WTC11 (cell line): ENCODE measurements at regions not wholly inside any gene's neighbourhood (a gene's known extent, or its start where the extent isn't known, plus 50 kb on each side); places are given as distances from the start of the nearest gene placed in this dataset.
"Not testable (repeated sequence)": the region's sequence is repeated elsewhere in the genome, so short reads cannot be mapped to it uniquely, and the experiment has no call there.

Experiments
- CREB1 ChIP-seq: sonication (generic); formaldehyde crosslinking; IDR thresholded peaks from 2 replicates; pipeline ENCODE4 v1.8.0; 2023; ENCODE audit warnings: mild to moderate bottlenecking, missing genetic modification reagents
- ELF4 ChIP-seq: sonication (generic); formaldehyde crosslinking; IDR thresholded peaks from 2 replicates; pipeline ENCODE4 v1.8.1; 2022; ENCODE audit warnings: low read depth, mild to moderate bottlenecking, moderate library complexity, missing genetic modification reagents
- ESRRA ChIP-seq: sonication (generic); formaldehyde crosslinking; IDR thresholded peaks from 2 replicates; pipeline ENCODE4 v1.8.1; 2022; ENCODE audit warnings: mild to moderate bottlenecking, missing genetic modification reagents, borderline replicate concordance
- NFYB ChIP-seq: sonication (generic); formaldehyde crosslinking; conservative IDR thresholded peaks from 2 replicates; pipeline ENCODE4 v1.8.0; 2022; ENCODE audit warnings: low read depth, missing genetic modification reagents
- ZBTB21 ChIP-seq: sonication (generic); formaldehyde crosslinking; IDR thresholded peaks from 2 replicates; pipeline ENCODE4 v1.8.1; 2023; ENCODE audit warnings: mild to moderate bottlenecking, missing genetic modification reagents, borderline replicate concordance
- TF ChIP-seq, protein P1 (sequence below): sonication (generic); formaldehyde crosslinking; conservative IDR thresholded peaks from 2 replicates; pipeline ENCODE4 v1.8.1; 2023; ENCODE audit warnings: mild to moderate bottlenecking, low read depth, missing genetic modification reagents, moderate library complexity
- TF ChIP-seq, protein P2 (sequence below): sonication (generic); formaldehyde crosslinking; IDR thresholded peaks from 2 replicates; pipeline ENCODE4 v1.8.1; 2022; ENCODE audit warnings: mild to moderate bottlenecking, moderate library complexity, missing genetic modification reagents
- TF ChIP-seq, protein P3 (sequence below): fragments of 200-600 bp; IDR thresholded peaks from 2 replicates; pipeline ENCODE4 v1.8.0; 2022; ENCODE audit warnings: antibody characterized with exemption

DNA sequence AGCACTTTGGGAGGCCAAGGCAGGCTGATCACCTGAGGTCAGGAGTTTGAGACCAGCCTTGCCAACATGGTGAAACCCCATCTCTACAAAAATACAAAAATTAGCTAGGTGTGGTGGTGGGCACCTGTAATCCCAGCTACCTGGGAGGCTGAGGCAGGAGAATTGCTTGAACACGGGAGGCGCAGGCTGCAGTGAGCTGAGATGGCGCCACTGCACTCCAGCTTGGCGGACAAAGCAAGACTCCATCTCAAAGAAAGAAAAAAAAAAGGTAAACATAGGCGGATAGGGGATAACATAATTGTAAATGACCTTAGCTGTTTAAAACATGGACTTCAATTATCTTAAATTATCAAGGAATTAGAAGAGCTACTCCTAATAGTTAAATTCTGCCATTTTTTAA, 189.3 kb upstream of the ZNF184 start:
- TF ChIP-seq ZBTB21, ESRRA, CREB1, NFYB, ELF4 (CRISPR knock-in tag): not testable (repeated sequence)
- TF ChIP-seq, protein P1, sequence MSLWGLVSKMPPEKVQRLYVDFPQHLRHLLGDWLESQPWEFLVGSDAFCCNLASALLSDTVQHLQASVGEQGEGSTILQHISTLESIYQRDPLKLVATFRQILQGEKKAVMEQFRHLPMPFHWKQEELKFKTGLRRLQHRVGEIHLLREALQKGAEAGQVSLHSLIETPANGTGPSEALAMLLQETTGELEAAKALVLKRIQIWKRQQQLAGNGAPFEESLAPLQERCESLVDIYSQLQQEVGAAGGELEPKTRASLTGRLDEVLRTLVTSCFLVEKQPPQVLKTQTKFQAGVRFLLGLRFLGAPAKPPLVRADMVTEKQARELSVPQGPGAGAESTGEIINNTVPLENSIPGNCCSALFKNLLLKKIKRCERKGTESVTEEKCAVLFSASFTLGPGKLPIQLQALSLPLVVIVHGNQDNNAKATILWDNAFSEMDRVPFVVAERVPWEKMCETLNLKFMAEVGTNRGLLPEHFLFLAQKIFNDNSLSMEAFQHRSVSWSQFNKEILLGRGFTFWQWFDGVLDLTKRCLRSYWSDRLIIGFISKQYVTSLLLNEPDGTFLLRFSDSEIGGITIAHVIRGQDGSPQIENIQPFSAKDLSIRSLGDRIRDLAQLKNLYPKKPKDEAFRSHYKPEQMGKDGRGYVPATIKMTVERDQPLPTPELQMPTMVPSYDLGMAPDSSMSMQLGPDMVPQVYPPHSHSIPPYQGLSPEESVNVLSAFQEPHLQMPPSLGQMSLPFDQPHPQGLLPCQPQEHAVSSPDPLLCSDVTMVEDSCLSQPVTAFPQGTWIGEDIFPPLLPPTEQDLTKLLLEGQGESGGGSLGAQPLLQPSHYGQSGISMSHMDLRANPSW, result not testable (repeated sequence)
- TF ChIP-seq, protein P2, sequence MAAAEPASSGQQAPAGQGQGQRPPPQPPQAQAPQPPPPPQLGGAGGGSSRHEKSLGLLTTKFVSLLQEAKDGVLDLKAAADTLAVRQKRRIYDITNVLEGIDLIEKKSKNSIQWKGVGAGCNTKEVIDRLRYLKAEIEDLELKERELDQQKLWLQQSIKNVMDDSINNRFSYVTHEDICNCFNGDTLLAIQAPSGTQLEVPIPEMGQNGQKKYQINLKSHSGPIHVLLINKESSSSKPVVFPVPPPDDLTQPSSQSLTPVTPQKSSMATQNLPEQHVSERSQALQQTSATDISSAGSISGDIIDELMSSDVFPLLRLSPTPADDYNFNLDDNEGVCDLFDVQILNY, result not testable (repeated sequence)
- TF ChIP-seq, protein P3, sequence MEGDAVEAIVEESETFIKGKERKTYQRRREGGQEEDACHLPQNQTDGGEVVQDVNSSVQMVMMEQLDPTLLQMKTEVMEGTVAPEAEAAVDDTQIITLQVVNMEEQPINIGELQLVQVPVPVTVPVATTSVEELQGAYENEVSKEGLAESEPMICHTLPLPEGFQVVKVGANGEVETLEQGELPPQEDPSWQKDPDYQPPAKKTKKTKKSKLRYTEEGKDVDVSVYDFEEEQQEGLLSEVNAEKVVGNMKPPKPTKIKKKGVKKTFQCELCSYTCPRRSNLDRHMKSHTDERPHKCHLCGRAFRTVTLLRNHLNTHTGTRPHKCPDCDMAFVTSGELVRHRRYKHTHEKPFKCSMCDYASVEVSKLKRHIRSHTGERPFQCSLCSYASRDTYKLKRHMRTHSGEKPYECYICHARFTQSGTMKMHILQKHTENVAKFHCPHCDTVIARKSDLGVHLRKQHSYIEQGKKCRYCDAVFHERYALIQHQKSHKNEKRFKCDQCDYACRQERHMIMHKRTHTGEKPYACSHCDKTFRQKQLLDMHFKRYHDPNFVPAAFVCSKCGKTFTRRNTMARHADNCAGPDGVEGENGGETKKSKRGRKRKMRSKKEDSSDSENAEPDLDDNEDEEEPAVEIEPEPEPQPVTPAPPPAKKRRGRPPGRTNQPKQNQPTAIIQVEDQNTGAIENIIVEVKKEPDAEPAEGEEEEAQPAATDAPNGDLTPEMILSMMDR, result not testable (repeated sequence)
